ENCODE measurements at regions not wholly inside any gene's neighbourhood (a gene's known extent, or its start where the extent isn't known, plus 50 kb on each side); places are given as distances from the start of the nearest gene placed in this dataset.

- no peak for DNase-seq
These were observed 137.2 kb upstream of the PCBD1 start for GRCh38 chr10:71025535-71025934.

DNA sequence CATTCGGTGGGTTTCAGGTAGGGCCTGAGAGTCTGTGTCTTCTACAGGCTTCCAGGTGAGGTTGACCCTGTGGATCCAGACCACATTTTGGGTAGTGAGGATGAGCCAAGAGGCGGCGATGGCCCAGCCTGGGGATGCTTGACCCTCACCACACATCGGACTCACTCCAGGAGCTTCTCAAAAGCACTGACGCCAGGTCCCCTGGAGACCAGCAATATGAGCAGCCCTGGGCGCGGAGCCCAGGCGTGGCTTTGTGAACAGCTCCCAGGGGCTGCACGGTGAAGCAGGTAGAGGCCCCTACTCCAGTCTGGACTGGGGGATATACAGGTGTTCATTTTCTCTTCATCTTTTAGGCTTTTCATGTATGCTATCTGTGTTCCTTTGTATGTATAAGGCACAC, 139.7 kb upstream of the PCBD1 start:
- no peak for DNase-seq

GRCh38 chr10:71029411-71029892, 141.1 kb upstream of the PCBD1 start:
- DNase-seq, result no peak

GRCh38 chr10:71029907-71030306, 141.5 kb upstream of the PCBD1 start:
- no peak for DNase-seq

GRCh38 chr10:71031026-71031425, 142.7 kb upstream of the PCBD1 start:
- DNase-seq, result no peak

DNA sequence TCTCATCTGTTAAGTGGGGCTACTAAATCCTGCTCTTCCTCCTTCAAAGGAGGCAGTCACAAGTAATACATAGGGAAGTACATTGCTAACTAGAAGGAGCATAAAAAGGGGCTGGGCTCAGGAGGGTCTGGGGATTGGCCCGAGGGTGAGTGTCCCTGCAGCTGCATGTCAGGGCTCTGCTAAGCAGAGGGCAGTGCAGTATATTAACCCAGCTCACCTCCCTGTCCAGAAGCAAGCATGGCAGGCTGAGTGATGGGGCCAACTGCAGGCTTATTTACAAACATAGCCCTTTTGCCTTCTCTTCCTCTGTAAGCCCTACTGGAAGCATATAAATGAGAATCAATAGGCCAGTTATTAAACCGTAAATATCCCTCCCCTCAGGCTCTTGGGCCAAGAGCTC, 143.2 kb upstream of the PCBD1 start:
- no peak for DNase-seq

DNA sequence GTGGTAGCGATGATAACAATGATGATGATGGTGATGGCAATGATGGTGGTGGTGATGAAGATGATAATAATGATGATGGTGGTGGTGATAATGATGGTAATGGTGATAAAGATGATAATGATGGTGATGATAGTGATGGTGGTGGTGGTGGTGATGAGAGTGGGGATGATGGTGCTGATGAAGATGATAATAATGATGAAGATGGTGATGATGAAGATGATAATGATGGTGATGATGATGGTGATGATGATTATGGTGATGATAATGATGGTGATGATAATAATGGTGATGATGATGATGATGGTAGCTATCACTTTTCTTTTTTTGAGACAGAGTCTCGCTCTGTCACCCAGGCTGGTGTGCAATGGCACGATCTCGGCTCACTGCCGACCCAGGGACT, 144.5 kb upstream of the PCBD1 start:
- no peak for DNase-seq

DNA sequence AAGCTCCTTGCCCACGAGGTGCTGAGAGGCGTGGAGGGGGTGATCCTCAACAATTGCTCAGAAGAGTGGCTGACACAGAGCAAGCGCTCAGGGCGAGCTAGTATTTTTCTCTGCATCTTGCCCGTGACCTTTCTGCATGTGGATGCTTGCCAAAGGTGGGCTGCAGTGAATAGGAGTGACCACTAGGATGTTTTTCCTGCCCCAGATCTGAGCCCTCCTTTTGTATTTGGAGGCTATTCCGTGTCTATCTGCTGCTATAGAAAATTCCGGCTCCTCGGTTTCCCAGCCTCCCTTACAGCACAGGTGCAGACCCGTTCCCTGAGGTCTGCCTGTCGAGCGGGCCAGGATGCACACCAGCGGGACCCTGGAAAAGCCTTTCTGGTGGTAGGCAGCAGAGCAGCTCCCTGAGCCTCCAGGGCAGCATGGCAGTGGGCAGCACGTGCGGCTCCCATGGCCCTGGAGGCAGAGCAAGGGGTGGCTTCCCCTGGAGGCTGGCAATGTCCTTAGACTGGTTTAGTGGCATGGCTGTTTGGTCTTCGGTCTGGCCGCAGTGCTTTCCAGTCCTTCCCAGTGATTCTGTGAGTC, 145.1 kb upstream of the PCBD1 start:
- DNase-seq, result no peak

DNA sequence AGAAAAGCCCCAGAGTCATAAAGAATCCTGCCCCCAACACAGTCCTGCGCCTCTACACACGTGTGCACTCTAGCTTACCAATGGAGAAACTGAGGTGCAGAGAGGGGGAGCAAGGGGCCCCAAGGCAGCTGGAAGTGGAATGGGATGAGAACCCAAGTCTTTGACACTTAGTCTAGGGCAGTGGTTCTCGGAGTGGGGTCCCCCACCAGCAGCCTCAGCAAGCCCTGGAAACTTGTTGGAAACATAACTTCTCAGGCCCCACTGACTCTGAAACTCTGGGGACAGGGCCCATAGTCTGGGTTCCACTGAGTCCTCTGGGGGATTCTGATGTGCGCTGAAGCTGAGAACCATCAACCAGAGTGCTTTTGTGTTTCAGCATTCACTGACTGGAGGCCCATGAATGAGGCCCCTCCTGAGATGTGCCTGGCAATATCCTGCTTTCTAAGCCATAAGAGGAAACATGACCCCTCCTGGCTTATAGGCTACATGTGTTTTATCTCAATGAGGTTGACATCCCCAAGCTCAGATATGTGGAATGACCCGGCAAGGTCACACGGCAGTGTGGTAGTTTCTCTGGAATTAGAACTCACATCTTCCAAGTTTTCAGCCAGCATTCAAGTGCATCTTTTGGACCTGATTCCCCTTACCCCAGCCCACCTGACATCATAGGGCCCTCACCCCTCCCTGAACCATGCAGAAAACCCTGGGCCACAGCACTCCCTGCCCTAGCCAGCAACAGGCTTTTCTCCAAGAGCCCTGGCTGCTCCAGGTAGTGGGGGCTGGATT, 147.3 kb upstream of the PCBD1 start:
- no peak for DNase-seq

DNA sequence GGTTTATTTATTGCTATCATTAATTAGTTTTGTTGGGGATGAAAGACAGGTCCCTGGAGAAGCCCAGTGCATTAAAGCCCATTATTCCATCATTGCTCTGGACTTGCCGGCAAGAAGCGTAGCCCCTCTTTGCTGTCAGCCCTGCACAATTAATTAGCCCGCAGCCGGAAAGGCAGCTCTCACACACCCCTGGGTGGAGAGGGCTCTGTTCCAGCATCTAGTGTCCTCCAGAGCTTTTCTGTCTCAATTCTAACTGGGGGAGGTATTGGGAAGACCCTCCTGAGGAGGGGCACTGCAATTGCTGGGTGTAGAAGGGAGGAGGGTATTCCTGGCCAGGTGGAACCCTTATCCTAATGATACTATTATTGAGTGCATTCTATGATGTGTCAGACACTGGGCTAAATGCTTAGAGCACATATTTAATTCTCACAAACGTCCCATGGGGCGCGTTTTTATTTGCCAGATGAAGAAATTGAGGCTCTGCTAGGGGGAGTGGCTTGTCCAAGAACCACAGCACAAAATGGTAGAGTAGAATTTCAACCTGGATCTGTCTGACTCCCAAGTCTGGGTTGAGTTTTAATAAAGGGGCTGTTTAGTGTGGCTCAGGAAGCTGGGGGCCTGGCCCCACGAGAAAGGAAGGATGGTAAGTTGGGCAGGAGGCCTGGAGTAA, 148.1 kb upstream of the PCBD1 start:
- no peak for DNase-seq

GRCh38 chr10:71038091-71038633, 149.8 kb upstream of the PCBD1 start:
- no peak for DNase-seq

DNA sequence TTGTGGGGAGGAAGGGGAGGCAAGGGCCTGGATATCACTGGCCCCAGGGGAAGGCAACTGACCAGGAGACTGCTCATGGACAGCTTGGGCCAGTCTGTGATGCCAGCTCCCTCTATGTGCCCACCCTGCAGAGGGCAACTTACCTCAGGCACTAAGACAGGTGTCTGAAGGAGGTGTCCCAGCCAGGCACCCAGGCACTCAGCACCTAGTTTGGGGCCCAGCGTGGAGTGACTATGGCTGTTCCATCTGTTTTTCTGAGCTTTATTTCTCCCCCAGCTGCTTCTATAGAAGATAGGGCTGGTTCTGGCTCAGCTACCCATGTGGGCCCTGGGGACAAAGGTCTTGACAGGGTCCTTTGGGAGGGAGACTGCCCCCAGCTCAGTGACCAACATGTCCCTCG, 150.6 kb upstream of the PCBD1 start:
- DNase-seq, result no peak

GRCh38 chr10:71039551-71039950, 151.2 kb upstream of the PCBD1 start:
- no peak for DNase-seq

GRCh38 chr10:71040343-71040742, 152.0 kb upstream of the PCBD1 start:
- no peak for DNase-seq

DNA sequence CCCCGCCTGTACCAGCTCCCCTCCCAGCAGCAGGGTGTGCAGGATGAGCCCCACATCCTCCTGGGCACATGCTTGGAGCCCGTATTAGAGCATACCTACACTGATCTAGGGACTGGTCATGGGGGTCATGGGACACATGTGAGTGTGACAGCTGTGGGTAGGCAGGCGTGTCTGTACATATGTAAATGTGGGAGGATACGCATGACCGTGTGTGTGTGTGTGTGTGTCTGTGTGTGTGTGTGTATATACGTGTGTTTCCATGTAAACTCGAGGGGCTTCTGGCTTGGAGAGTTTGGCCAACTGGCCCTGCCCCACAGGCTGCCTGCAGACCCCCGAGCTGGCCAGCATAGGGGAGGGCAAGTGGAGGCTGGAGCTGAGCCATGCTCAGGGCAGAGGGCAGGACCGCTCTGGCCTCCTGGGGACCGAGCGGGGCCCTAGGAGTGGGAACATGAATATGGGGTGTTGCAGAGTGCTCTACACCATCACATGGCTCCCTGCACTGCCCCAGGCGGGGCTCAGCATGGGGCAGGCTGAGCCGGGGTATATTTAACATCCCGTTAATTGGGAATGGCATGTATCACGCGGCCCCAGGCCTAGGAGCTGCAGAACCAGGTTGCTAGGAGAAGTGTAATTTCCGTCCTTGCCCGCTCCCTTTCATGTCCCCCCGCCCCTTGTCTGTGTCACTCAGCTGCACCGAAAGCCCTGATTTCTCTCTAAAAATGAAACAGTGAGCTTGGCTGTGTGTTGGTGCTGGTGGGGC, 152.7 kb upstream of the PCBD1 start:
- no peak for DNase-seq

DNA sequence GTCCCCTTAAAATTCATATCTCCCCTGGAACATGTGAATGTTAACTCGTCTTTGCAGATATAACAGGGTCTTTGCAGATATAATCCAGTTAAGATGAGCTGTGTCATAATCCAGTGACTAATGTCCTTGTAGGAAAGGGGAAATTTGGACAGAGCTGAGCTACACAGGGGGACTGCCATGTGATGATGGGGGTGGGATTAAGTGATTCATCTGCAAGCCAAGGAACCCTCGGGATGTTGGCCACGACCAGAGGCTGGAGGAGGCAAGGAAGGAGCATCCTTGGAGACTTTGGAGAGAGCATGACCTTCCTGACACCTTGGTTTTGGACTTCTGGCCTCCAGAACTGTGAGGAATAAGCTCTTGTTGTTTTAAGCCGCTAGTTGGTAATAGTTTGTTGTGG, 153.9 kb upstream of the PCBD1 start:
- no peak for DNase-seq

DNA sequence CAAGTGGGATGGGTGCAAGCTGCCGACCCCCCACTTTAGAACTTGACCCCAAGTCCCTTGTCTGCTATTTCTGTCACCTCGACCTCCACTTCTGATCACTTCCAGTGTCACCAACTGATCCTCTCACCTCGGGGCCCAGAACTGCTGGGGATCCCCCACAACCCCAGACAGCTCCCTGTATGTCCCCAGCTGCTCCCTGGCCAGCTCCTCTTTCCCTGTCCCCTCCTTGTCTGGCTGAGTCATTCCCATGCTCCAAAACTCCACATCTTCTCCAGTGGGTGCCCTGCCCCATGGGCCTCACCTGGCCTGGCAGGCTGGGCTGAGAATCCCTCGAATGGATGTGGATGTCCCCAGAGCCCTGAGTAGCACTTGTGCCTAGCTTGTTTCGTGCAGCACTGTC, 154.3 kb upstream of the PCBD1 start:
- no peak for DNase-seq

GRCh38 chr10:71043858-71044257, 155.5 kb upstream of the PCBD1 start:
- no peak for DNase-seq

GRCh38 chr10:71044720-71045119, 156.4 kb upstream of the PCBD1 start:
- DNase-seq, result no peak

- peak; percentile 12 for DNase-seq
These were observed 156.9 kb upstream of the PCBD1 start for GRCh38 chr10:71045204-71045809.

DNA sequence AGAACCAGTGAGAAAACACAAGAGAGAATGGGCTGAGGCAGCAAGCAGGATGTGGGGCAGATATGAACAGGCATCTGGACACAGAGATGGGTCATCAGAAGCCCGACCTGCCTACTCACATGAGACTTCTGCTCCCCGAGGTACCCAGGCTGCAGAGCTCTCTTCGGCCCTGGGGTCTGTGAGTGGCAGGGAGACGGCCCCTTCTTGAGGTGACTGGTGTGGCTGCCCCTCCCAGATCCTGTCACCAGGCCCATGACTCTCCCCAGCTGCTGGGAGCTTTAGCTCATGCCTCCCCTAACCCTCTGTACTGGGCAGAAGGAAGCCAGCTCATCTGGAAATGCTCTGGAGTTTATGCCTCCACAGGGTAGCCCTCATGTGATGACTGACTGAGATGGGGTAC, 157.6 kb upstream of the PCBD1 start:
- no peak for DNase-seq

- DNase-seq, result no peak
These were observed 158.4 kb upstream of the PCBD1 start for GRCh38 chr10:71046747-71047146.
